ACC112 (cell line): ENCODE measurements at regions not wholly inside any gene's neighbourhood (a gene's known extent, or its start where the extent isn't known, plus 50 kb on each side); places are given as distances from the start of the nearest gene placed in this dataset.
"Not testable (repeated sequence)": the region's sequence is repeated elsewhere in the genome, so short reads cannot be mapped to it uniquely, and the experiment has no call there.

ENCODE experiments used
- H2AFZ ChIP-seq: fragments of 200-600 bp; sonication (generic); one replicate; pipeline ENCODE4 v1.6.0; 2017; ENCODE audit warnings: antibody characterized with exemption, low read length; ENCODE audit not compliant: unreplicated experiment
- H3K27ac ChIP-seq: fragments of 200-600 bp; sonication (generic); 2 replicates; pipeline ENCODE4 v1.5.1; 2014; ENCODE audit warnings: low read depth, mild to moderate bottlenecking, antibody characterized with exemption, low read length, moderate library complexity
- H3K27me3 ChIP-seq: fragments of 200-600 bp; sonication (generic); 2 replicates; pipeline ENCODE4 v1.6.1; 2014; ENCODE audit warnings: mild to moderate bottlenecking, antibody characterized with exemption, low read length, moderate library complexity, mixed read lengths; ENCODE audit not compliant: insufficient read depth
- H3K36me3 ChIP-seq: fragments of 200-600 bp; sonication (generic); 2 replicates; pipeline ENCODE4 v1.6.1; 2016; ENCODE audit warnings: mild to moderate bottlenecking, antibody characterized with exemption, low read length, moderate library complexity, mixed read lengths; ENCODE audit not compliant: insufficient read depth
- H3K4me1 ChIP-seq: fragments of 200-600 bp; sonication (generic); one replicate; pipeline ENCODE4 v1.6.1; 2016; ENCODE audit warnings: low read length, mixed read lengths; ENCODE audit not compliant: insufficient read depth, unreplicated experiment, control insufficient read depth
- H3K4me3 ChIP-seq: fragments of 200-600 bp; sonication (generic); 2 replicates; pipeline ENCODE4 v1.5.1; 2014; ENCODE audit warnings: mild to moderate bottlenecking, low read depth, low read length
- H3K79me2 ChIP-seq: fragments of 200-600 bp; sonication (generic); one replicate; pipeline ENCODE4 v1.6.0; 2016; ENCODE audit warnings: low read length; ENCODE audit not compliant: control insufficient read depth, unreplicated experiment, insufficient read depth

DNA sequence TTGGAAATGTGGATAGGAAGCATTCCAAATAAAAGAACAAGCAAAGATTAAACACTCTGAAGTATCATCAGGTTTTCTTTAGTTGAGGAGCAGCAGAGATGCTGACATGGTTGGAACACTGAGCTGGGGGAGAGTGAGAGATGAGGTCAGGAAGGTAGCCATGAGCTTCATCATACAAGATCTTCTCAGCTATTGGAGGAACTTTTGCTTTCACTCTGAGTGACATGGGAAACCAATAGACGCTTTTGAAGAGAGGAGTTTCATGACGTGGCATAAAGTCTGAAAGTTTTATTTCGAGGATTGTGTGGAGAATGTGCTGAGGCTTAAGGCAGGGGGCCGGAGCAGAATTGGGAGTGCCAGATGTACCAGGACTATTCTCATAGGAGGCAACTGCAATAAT lies 616.2 kb upstream of the CAMK1G start:
- H2AFZ ChIP-seq = no peak overlapping the region
- H3K79me2 ChIP-seq = no peaks in the 10 kb centered on the region
- H3K4me3 ChIP-seq = no peak overlapping the region
- no peak overlapping the region for H3K27ac ChIP-seq
- H3K4me1 ChIP-seq = no peaks in the 10 kb centered on the region
- H3K27me3 ChIP-seq = no peaks in the 10 kb centered on the region
- no peaks in the 10 kb centered on the region for H3K36me3 ChIP-seq

DNA sequence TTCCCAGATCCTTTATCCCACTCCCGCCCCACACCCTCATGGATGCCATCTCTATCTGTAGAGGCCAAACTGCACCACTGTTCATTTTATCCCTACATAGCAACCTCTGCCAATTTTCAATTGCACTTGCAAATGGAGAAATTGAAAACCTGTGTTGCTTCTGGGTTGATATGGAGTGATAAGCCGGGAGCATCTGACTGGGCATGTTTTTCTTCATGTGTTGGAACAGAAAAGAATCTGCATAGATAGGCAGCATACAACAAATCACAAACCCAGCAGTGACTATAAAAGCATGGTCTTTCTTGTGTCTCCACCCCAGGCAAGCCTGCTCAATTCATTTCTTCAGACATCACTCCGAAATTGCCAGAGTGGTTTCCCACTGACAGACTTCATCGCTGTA lies 608.8 kb upstream of the CAMK1G start:
- Histone ChIP-seq H3K36me3 (no peaks in the 10 kb centered on the region), H3K27me3 (no peaks in the 10 kb centered on the region), H3K79me2 (no peaks in the 10 kb centered on the region), H3K4me3 (no peak overlapping the region), H3K4me1 (no peaks in the 10 kb centered on the region), H3K27ac (no peak overlapping the region), H2AFZ (no peak overlapping the region)

DNA sequence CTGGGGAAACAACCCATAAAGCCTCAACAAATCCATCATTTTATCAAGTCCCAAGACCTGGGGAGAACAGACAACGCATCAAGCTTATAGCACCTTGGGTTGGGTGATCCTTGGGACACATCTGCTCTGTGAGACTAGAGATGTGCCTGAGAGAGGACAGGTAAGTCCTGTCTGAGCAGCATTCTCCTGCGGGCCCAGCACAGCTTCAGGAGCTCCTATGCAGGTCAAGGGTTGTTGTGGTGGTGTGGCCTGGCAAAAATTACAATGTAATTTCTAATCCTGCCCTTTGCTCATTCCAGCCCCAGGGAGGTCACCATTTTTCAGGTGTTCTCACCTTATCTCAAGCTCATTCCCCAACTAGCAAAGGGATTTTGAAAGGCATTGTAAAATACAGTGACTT lies 608.1 kb upstream of the CAMK1G start:
- H3K36me3 ChIP-seq = no peaks in the 10 kb centered on the region

DNA sequence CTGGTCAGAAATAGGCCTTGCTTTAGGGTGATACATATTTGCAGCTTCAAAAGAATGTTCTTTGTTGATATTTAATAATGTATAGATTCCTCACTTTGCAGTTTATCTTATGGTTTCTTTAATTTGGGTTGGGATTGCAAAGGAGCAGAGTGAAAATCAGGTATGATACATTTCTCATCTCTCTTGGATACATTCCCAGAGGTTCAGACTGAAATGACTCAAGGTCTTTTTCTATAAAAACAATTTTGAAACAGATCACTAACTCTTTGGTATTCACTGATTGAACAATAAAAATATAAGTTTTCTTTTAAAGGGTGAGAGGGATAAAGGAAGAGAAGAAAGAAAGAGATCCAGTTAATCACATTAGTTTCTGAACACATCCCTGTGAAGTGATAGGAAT lies 606.5 kb upstream of the CAMK1G start:
- Histone ChIP-seq H3K36me3 (no peaks in the 10 kb centered on the region), H3K27ac (no peak overlapping the region), H3K27me3 (no peaks in the 10 kb centered on the region), H2AFZ (no peak overlapping the region), H3K4me3 (no peak overlapping the region), H3K79me2 (no peaks in the 10 kb centered on the region), H3K4me1 (no peaks in the 10 kb centered on the region)

More for the DNA sequence above, 608.1 kb upstream of the CAMK1G start:
- no peak overlapping the region for H3K27ac ChIP-seq
- no peaks in the 10 kb centered on the region for H3K4me1 ChIP-seq
- no peak overlapping the region for H2AFZ ChIP-seq
- H3K27me3 ChIP-seq = no peaks in the 10 kb centered on the region
- no peaks in the 10 kb centered on the region for H3K79me2 ChIP-seq
- no peak overlapping the region for H3K4me3 ChIP-seq

DNA sequence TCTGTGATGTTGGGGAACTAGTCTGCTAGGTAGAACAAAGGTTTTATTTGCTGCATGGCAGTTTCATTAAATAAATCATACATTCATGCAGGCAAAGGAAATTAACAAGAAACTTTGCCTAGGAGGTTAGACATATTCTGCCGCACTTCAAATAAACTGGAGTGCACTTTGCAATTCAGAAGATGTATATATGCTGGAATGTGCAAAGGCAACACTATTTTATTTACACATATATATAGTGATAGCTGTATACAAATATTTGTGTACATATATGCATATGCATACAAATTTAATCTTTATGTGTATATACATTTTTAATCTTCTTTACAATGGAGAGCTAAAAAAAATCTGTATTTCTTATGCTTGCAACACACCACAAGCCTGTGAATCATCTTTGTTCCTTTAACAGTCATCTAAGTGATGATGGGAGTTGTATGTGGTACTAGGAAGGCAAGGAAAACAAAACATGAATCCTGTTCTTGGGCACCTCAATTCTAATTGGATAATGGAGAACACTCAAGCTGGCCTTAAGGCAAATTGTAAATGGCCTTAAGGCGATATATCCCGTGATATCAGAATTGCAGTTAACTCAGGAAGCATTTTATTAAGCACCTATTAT lies 605.8 kb upstream of the CAMK1G start:
- Histone ChIP-seq H2AFZ (no peak overlapping the region), H3K27ac (no peak overlapping the region), H3K4me3 (no peak overlapping the region), H3K36me3 (no peaks in the 10 kb centered on the region), H3K4me1 (no peaks in the 10 kb centered on the region), H3K27me3 (no peaks in the 10 kb centered on the region), H3K79me2 (no peaks in the 10 kb centered on the region)

DNA sequence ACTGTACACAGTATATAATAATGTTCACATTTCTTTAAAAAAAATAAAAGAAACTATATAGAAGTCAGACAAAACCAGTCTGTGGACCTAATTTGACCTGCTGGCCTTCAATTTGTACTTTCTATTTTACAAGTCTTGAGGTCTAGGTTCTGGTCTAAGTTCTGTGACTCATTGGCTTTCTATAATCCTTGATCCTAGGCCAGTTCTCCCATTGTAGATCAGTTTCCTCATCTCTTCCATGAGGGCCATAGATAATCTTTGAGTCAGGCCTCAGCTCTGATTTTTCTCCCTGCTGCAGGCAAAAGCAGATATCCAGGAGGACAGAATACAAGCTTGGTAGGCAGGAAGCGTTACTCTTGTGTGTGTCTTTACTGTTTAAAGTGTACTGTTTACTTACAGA lies 603.7 kb upstream of the CAMK1G start:
- no peaks in the 10 kb centered on the region for H3K4me1 ChIP-seq
- H3K27me3 ChIP-seq = no peaks in the 10 kb centered on the region
- H3K79me2 ChIP-seq = no peaks in the 10 kb centered on the region
- no peaks in the 10 kb centered on the region for H3K36me3 ChIP-seq
- H2AFZ ChIP-seq = no peak overlapping the region
- no peak overlapping the region for H3K27ac ChIP-seq
- no peak overlapping the region for H3K4me3 ChIP-seq

DNA sequence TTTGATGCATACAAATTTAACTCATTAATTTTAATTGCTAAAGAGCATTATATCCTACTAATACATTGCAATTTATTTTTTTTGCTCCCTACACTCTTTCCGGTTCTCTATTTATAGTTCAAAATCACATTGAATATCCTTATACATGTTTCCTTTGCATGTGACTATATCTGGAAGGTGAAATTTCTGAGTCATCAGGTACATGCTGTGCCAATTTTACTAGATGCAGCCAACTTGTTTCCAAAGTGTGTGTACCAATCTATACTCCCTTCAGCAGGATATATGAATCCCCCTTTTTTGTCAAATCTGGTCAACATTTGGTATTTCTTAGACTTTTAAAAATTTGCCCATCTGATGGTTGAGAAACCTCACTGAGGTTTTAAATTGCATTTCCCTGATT lies 602.9 kb upstream of the CAMK1G start:
- no peaks in the 10 kb centered on the region for H3K27me3 ChIP-seq
- no peaks in the 10 kb centered on the region for H3K4me1 ChIP-seq
- H3K4me3 ChIP-seq = no peak overlapping the region
- H2AFZ ChIP-seq = no peak overlapping the region
- H3K79me2 ChIP-seq = no peaks in the 10 kb centered on the region
- H3K27ac ChIP-seq = no peak overlapping the region
- no peaks in the 10 kb centered on the region for H3K36me3 ChIP-seq

DNA sequence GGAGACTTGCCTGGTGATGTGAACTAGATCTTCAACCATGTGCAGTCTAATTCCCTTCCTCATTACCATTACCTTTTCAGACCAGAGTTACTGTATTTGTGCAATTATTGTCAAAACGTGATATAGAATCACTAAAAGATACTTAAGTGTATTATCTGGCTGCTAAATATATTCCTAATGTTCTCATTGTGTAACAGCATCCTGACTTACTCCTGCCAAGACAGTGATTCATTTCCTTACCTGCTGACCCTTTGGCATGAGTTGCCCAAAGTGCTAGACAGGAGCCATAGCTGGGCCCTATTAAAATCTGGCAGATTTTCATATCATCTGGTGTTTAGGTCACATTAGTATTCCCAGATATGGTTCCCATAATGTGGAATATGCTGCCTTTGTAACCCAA lies 598.3 kb upstream of the CAMK1G start:
- H3K27me3 ChIP-seq = no peaks in the 10 kb centered on the region
- H3K27ac ChIP-seq = no peak overlapping the region

DNA sequence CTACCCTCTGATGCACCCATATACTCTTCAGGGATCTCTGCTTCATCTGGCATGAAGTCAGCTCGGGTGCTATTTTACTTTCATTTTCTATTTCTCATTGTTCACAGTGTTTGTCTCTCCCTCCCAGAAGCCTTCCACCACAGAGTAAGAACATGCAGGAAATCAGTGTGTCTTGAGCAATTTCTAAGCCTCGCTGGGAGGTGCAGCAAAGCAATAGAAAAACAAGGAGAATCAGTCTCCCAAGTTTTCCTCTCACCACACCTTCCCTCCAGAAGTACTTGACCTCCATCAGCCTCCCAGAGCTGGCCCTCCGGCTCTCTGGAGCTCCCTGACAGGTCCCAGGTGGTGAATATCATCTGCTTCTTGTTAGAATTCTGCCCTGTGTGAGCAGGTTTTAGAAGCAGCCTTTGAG lies 594.7 kb upstream of the CAMK1G start:
- no peaks in the 10 kb centered on the region for H3K36me3 ChIP-seq
- H3K79me2 ChIP-seq = no peaks in the 10 kb centered on the region
- peak overlapping the region; percentile 66 for H2AFZ ChIP-seq
- no peaks in the 10 kb centered on the region for H3K4me1 ChIP-seq
- H3K27me3 ChIP-seq = no peaks in the 10 kb centered on the region
- peak overlapping the region; percentile 63 for H3K4me3 ChIP-seq
- H3K27ac ChIP-seq = no peak overlapping the region

More for the DNA sequence above, 598.3 kb upstream of the CAMK1G start:
- H3K4me3 ChIP-seq = no peak overlapping the region
- H3K4me1 ChIP-seq = no peaks in the 10 kb centered on the region
- H3K79me2 ChIP-seq = no peaks in the 10 kb centered on the region
- no peaks in the 10 kb centered on the region for H3K36me3 ChIP-seq
- H2AFZ ChIP-seq = no peak overlapping the region

DNA sequence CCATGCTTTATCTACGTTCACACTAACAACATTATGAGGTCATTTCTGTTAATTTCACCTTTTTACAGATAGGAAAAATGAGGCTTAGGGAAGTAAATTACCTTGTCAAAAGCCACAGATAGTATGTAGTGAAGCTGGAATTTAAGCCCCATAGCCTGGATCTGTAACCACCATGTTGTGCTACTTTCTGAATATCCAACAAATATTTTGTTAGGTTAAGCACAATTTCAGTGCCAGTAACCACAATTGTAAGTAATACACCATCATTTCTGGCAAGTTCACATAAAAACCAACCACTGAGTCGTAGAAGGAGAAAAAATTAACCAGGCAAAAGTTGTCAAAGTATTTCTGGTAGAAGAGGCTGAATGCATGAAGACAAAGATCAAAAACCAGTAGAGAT lies 593.1 kb upstream of the CAMK1G start:
- no peak overlapping the region for H3K4me3 ChIP-seq
- H3K27me3 ChIP-seq = no peaks in the 10 kb centered on the region
- no peak overlapping the region for H3K27ac ChIP-seq
- H3K36me3 ChIP-seq = no peaks in the 10 kb centered on the region
- no peaks in the 10 kb centered on the region for H3K4me1 ChIP-seq
- H2AFZ ChIP-seq = no peak overlapping the region
- no peaks in the 10 kb centered on the region for H3K79me2 ChIP-seq

DNA sequence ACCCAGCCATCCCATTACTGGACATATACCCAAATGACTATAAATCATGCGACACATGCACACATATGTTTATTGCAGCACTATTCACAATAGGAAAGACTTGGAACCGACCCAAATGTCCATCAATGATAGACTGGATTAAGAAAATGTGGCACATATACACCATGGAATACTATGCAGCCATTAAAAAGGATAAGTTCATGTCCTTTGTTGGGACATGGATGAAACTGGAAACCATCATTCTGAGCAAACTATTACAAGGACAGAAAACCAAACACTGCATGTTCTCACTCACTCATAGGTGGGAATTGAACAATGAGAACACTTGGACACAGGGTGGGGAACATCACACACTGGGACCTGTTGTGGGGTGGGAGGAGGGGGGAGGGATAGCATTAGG lies 586.5 kb upstream of the CAMK1G start:
- not testable (repeated sequence) for H3K4me1 ChIP-seq, H3K4me3 ChIP-seq, H3K36me3 ChIP-seq, H2AFZ ChIP-seq, H3K27ac ChIP-seq, H3K79me2 ChIP-seq, H3K27me3 ChIP-seq
